GM12874 (cell line): ENCODE measurements at regions not wholly inside any gene's neighbourhood (a gene's known extent, or its start where the extent isn't known, plus 50 kb on each side); places are given as distances from the start of the nearest gene placed in this dataset.
A peak's percentile ranks its signal among the peaks of the same experiment; 100 is the strongest.

Source experiments
- CTCF ChIP-seq: IDR thresholded peaks from 2 replicates; pipeline ENCODE4 v1.5.1; 2011; ENCODE audit warnings: low read depth, mild to moderate bottlenecking, control low read depth, low read length, moderate library complexity; ENCODE audit not compliant: insufficient read depth

- peak; percentile 31; the same call in 1 of the 2 replicates for TF ChIP-seq CTCF
Measured at GRCh38 chr7:156560075-156560474, 80.5 kb upstream of the RNF32 start.

- no peak for TF ChIP-seq CTCF
Measured at GRCh38 chr7:156559001-156559400, 81.6 kb upstream of the RNF32 start.

GRCh38 chr7:156558198-156558597 lies 82.4 kb upstream of the RNF32 start:
- no peak for TF ChIP-seq CTCF

GRCh38 chr7:156556083-156556482 lies 84.5 kb upstream of the RNF32 start:
- TF ChIP-seq CTCF = no peak

GRCh38 chr7:156554488-156554887 lies 86.1 kb upstream of the RNF32 start:
- TF ChIP-seq CTCF = no peak

GRCh38 chr7:156549636-156550035 lies 90.9 kb upstream of the RNF32 start:
- TF ChIP-seq CTCF = no peak

GRCh38 chr7:156547884-156548561 lies 92.6 kb upstream of the RNF32 start:
- TF ChIP-seq CTCF = no peak
